HG03108 (cell line): ENCODE measurements at regions not wholly inside any gene's neighbourhood (a gene's known extent, or its start where the extent isn't known, plus 50 kb on each side); places are given as distances from the start of the nearest gene placed in this dataset.

Source experiments
- ATAC-seq: cut with Tn5 transposase; IDR thresholded peaks from one replicate; pipeline ENCODE4 v1.9.1; 2021; ENCODE audit warnings: moderate library complexity; ENCODE audit not compliant: unreplicated experiment

GRCh38 chr7:17120756-17121155 lies 177.7 kb upstream of the AHR start:
- ATAC-seq: no peak

- ATAC-seq: no peak
These were observed 176.8 kb upstream of the AHR start for GRCh38 chr7:17121671-17122070.

- peak; percentile 46 for ATAC-seq
These were observed 175.4 kb upstream of the AHR start for GRCh38 chr7:17123020-17123419.

- ATAC-seq: peak; percentile 46
These were observed 171.8 kb upstream of the AHR start for GRCh38 chr7:17126413-17127268.

GRCh38 chr7:17129218-17129617 lies 169.2 kb upstream of the AHR start:
- ATAC-seq: no peak

- ATAC-seq: no peak
These were observed 168.0 kb upstream of the AHR start for GRCh38 chr7:17130281-17131059.

GRCh38 chr7:17131060-17131345 lies 167.4 kb upstream of the AHR start:
- no peak for ATAC-seq

- peak; percentile 48 for ATAC-seq
These were observed 166.3 kb upstream of the AHR start for GRCh38 chr7:17131983-17132655.

GRCh38 chr7:17132726-17133125 lies 165.7 kb upstream of the AHR start:
- no peak for ATAC-seq

GRCh38 chr7:17133977-17134376 lies 164.5 kb upstream of the AHR start:
- no peak for ATAC-seq

- peak; percentile 86 for ATAC-seq
These were observed 163.7 kb upstream of the AHR start for GRCh38 chr7:17134786-17135185.

- ATAC-seq: no peak
These were observed 162.3 kb upstream of the AHR start for GRCh38 chr7:17136126-17136525.

- no peak for ATAC-seq
These were observed 159.4 kb upstream of the AHR start for GRCh38 chr7:17139081-17139480.

- ATAC-seq: no peak
These were observed 158.0 kb upstream of the AHR start for GRCh38 chr7:17140406-17140805.

GRCh38 chr7:17142831-17143541 lies 155.5 kb upstream of the AHR start:
- no peak for ATAC-seq

GRCh38 chr7:17144322-17144721 lies 154.1 kb upstream of the AHR start:
- ATAC-seq: no peak

- no peak for ATAC-seq
These were observed 151.8 kb upstream of the AHR start for GRCh38 chr7:17146621-17147020.

GRCh38 chr7:17147409-17147808 lies 151.0 kb upstream of the AHR start:
- ATAC-seq: no peak

GRCh38 chr7:17150018-17150417 lies 148.4 kb upstream of the AHR start:
- ATAC-seq: peak; percentile 70

- ATAC-seq: no peak
These were observed 145.7 kb upstream of the AHR start for GRCh38 chr7:17152721-17153120.

GRCh38 chr7:17153536-17153935 lies 144.9 kb upstream of the AHR start:
- ATAC-seq: no peak
